H9 (cell line): ENCODE measurements at regions not wholly inside any gene's neighbourhood (a gene's known extent, or its start where the extent isn't known, plus 50 kb on each side); places are given as distances from the start of the nearest gene placed in this dataset.

Experiments
- DNase-seq: peaks from one replicate; pipeline ENCODE4 v3.0.0-alpha.2; 2017
- H2AFZ ChIP-seq: one replicate; pipeline ENCODE4 v1.6.1; 2013; ENCODE audit warnings: mild to moderate bottlenecking, low read length, control low read depth, moderate library complexity
- H2AK5ac ChIP-seq: 2 replicates; pipeline ENCODE4 v1.6.1; 2013; ENCODE audit warnings: low read length, control low read depth, mixed read lengths; ENCODE audit not compliant: insufficient read length
- H2BK120ac ChIP-seq: one replicate; pipeline ENCODE4 v1.6.1; 2013; ENCODE audit warnings: low read depth, mild to moderate bottlenecking, low read length, control low read depth, inconsistent platforms; ENCODE audit not compliant: poor library complexity, severe bottlenecking
- H2BK12ac ChIP-seq: 2 replicates; pipeline ENCODE4 v1.6.1; 2013; ENCODE audit warnings: low read length, control low read depth, mixed read lengths, low read depth; ENCODE audit not compliant: insufficient read length
- H2BK15ac ChIP-seq: 2 replicates; pipeline ENCODE4 v1.6.1; 2013; ENCODE audit warnings: low read depth, low read length, control low read depth
- H2BK20ac ChIP-seq: one replicate; pipeline ENCODE4 v1.6.1; 2013; ENCODE audit warnings: low read depth, mild to moderate bottlenecking, low read length, control low read depth, inconsistent platforms; ENCODE audit not compliant: poor library complexity, severe bottlenecking
- H2BK5ac ChIP-seq: 2 replicates; pipeline ENCODE4 v1.6.1; 2013; ENCODE audit warnings: low read length, control low read depth, mixed read lengths; ENCODE audit not compliant: insufficient read length
- H3K14ac ChIP-seq: 2 replicates; pipeline ENCODE4 v1.6.1; 2013; ENCODE audit warnings: low read length, control low read depth; ENCODE audit not compliant: insufficient read depth
- H3K18ac ChIP-seq: 2 replicates; pipeline ENCODE4 v1.6.1; 2013; ENCODE audit warnings: low read depth, mild to moderate bottlenecking, mixed read lengths, low read length, control low read depth; ENCODE audit not compliant: insufficient read length
- H3K23ac ChIP-seq: 2 replicates; pipeline ENCODE4 v1.6.1; 2013; ENCODE audit warnings: low read length, control low read depth, mixed read lengths, low read depth; ENCODE audit not compliant: insufficient read length
- H3K23me2 ChIP-seq: 2 replicates; pipeline ENCODE4 v1.6.1; 2013; ENCODE audit warnings: low read depth, mild to moderate bottlenecking, mixed read lengths, low read length, control low read depth; ENCODE audit not compliant: insufficient read length, poor library complexity, severe bottlenecking
- H3K27ac ChIP-seq: 2 replicates; pipeline ENCODE4 v1.5.1; 2013; ENCODE audit warnings: low read length, control low read depth, mixed read lengths, low read depth; ENCODE audit not compliant: insufficient read length
- H3K27me3 ChIP-seq: 2 replicates; pipeline ENCODE4 v1.6.1; 2013; ENCODE audit warnings: low read length, control low read depth, inconsistent platforms; ENCODE audit not compliant: insufficient read depth
- H3K4ac ChIP-seq: 2 replicates; pipeline ENCODE4 v1.6.1; 2013; ENCODE audit warnings: low read depth, mild to moderate bottlenecking, control low read depth, inconsistent platforms, low read length, moderate library complexity
- H3K4me1 ChIP-seq: 2 replicates; pipeline ENCODE4 v1.6.1; 2013; ENCODE audit warnings: low read length, control low read depth, inconsistent platforms; ENCODE audit not compliant: insufficient read depth
- H3K4me2 ChIP-seq: 2 replicates; pipeline ENCODE4 v1.6.1; 2013; ENCODE audit warnings: low read length, control low read depth, mixed read lengths; ENCODE audit not compliant: insufficient read length, insufficient read depth
- H3K56ac ChIP-seq: 2 replicates; pipeline ENCODE4 v1.6.1; 2013; ENCODE audit warnings: low read depth, mild to moderate bottlenecking, mixed read lengths, low read length, control low read depth; ENCODE audit not compliant: insufficient read length
- H3K79me1 ChIP-seq: 2 replicates; pipeline ENCODE4 v1.6.1; 2013; ENCODE audit warnings: low read depth, mild to moderate bottlenecking, moderate library complexity, low read length, control low read depth, inconsistent platforms; ENCODE audit not compliant: insufficient read depth, poor library complexity, severe bottlenecking
- H3K79me2 ChIP-seq: 2 replicates; pipeline ENCODE4 v1.6.1; 2013; ENCODE audit warnings: low read length, control low read depth, inconsistent platforms; ENCODE audit not compliant: insufficient read depth
- H3K9ac ChIP-seq: 2 replicates; pipeline ENCODE4 v1.6.1; 2013; ENCODE audit warnings: low read length, control low read depth, mixed read lengths; ENCODE audit not compliant: insufficient read length; ENCODE audit errors: extremely low read depth
- H3K9me3 ChIP-seq: one replicate; pipeline ENCODE4 v1.6.1; 2013; ENCODE audit warnings: low read depth, low read length, inconsistent platforms; ENCODE audit not compliant: control insufficient read depth
- H3T11ph ChIP-seq: one replicate; pipeline ENCODE4 v1.6.1; 2013; ENCODE audit warnings: mild to moderate bottlenecking, low read length, control low read depth, inconsistent platforms
- H4K20me1 ChIP-seq: one replicate; pipeline ENCODE4 v1.6.1; 2013; ENCODE audit not compliant: control insufficient read depth, insufficient read length, insufficient read depth
- H4K5ac ChIP-seq: 2 replicates; pipeline ENCODE4 v1.6.1; 2013; ENCODE audit warnings: low read depth, mild to moderate bottlenecking, mixed read lengths, low read length, control low read depth; ENCODE audit not compliant: insufficient read length
- H4K8ac ChIP-seq: replicated peaks from 2 replicates; pipeline ENCODE4 v1.6.1; 2013; ENCODE audit warnings: low read length, control low read depth, mixed read lengths, low read depth; ENCODE audit not compliant: insufficient read length
- H4K91ac ChIP-seq: 2 replicates; pipeline ENCODE4 v1.6.1; 2013; ENCODE audit warnings: low read depth, mild to moderate bottlenecking, moderate library complexity, mixed read lengths, low read length, control low read depth; ENCODE audit not compliant: insufficient read length
- H3K27ac Mint-ChIP-seq, 3 experiments: 2 replicates in 2 of 3; 3 replicates in 1 of 3; pipeline ENCODE4 v1.8.0; 2020 to 2021; ENCODE audit warnings: mixed read lengths in 3 of 3, mild to moderate bottlenecking in 1 of 3, moderate library complexity in 1 of 3
- H3K27me3 Mint-ChIP-seq: 2 replicates; pipeline ENCODE4 v1.8.0; 2021; ENCODE audit warnings: low read depth, mild to moderate bottlenecking, moderate library complexity, mixed read lengths
- H3K36me3 Mint-ChIP-seq, 3 experiments: 2 replicates in 2 of 3; 3 replicates in 1 of 3; pipeline ENCODE4 v1.8.0; 2020 to 2021; ENCODE audit warnings: low read depth in 3 of 3, mixed read lengths in 3 of 3; ENCODE audit not compliant: insufficient read depth in 1 of 3
- H3K4me1 Mint-ChIP-seq, 2 experiments: 2 replicates each; pipeline ENCODE4 v1.8.0; 2020; ENCODE audit warnings: mixed read lengths in 2 of 2
- H3K4me3 Mint-ChIP-seq, 2 experiments: 2 replicates in 1 of 2; 3 replicates in 1 of 2; pipeline ENCODE4 v1.8.0; 2020 to 2021; ENCODE audit warnings: mild to moderate bottlenecking in 2 of 2, mixed read lengths in 2 of 2, moderate library complexity in 1 of 2
- H3K9me3 Mint-ChIP-seq, 2 experiments: 2 replicates in 1 of 2; 3 replicates in 1 of 2; pipeline ENCODE4 v1.8.0; 2020; ENCODE audit warnings: mild to moderate bottlenecking in 2 of 2, mixed read lengths in 2 of 2, moderate library complexity in 1 of 2
- WGBS: extraction: QIAGEN DNeasy Blood & Tissue Kit; methylation state at CpG from one replicate; pipeline ENCODE4 v1.1.7; 2013; ENCODE audit warnings: missing lambda C conversion rate, low lambda C conversion rate, mixed read lengths; ENCODE audit not compliant: insufficient read length; ENCODE audit errors: extremely low coverage; 5-methylcytosine and 5-hydroxymethylcytosine counted together
- TF ChIP-seq, protein P1 (sequence below): fragments of 200-600 bp; sonication (generic); conservative IDR thresholded peaks from 3 replicates; pipeline ENCODE4 v1.8.0; 2021; ENCODE audit warnings: antibody characterized with exemption, mild to moderate bottlenecking

DNA sequence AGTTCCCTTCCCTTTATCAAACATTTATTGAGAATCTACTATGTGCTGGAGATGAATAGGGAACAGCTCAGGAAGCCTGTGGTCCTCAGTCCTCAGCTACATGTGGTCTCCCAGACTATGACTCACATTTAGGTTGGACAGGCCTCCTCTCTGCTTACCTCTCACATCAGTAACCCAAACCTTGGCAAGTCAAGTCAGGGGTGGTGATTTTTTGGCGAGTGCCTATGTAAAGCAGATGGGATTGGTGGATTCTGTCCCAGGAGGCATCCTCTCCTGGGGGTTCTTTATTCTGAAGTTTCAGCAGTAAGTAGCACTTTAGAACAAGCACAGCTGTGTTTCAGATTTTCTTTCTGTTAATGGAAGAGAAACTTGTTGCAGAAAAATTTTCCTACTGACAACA is 241.3 kb downstream of the PRDM2 start:
- Histone ChIP-seq H3K56ac (no peak overlapping the region), H4K5ac (no peak overlapping the region), H3K79me2 (no peaks in the 10 kb centered on the region), H3K9ac (no peak overlapping the region), H2BK15ac (no peak overlapping the region), H4K91ac (no peak overlapping the region), H3T11ph (no peak overlapping the region), H4K20me1 (no peaks in the 10 kb centered on the region), H3K27me3 (no peaks in the 10 kb centered on the region), H3K9me3 (no peaks in the 10 kb centered on the region), H3K23me2 (no peaks in the 10 kb centered on the region), H3K4ac (no peak overlapping the region), H4K8ac (no peak overlapping the region), H2BK12ac (no peak overlapping the region), H3K27ac (no peak overlapping the region), H2AFZ (no peak overlapping the region), H2BK5ac (no peak overlapping the region), H3K14ac (no peak overlapping the region), H3K4me2 (no peak overlapping the region), H2BK20ac (no peak overlapping the region), H2BK120ac (no peak overlapping the region), H3K18ac (no peak overlapping the region), H3K23ac (no peak overlapping the region), H2AK5ac (no peak overlapping the region), H3K4me1 (no peaks in the 10 kb centered on the region; the same call in 1 of the 2 replicates), H3K79me1 (no peaks in the 10 kb centered on the region)
- peaks cover 0 to 4% of the 10 kb centered on the region in 2 experiments; a peak in 1 of 4 replicates for H3K4me1 Mint-ChIP-seq
- peaks cover 0 to 16% (median 4%) of the 10 kb centered on the region in 3 experiments; a peak in 5 of 7 replicates for H3K36me3 Mint-ChIP-seq
- TF ChIP-seq, protein P1, sequence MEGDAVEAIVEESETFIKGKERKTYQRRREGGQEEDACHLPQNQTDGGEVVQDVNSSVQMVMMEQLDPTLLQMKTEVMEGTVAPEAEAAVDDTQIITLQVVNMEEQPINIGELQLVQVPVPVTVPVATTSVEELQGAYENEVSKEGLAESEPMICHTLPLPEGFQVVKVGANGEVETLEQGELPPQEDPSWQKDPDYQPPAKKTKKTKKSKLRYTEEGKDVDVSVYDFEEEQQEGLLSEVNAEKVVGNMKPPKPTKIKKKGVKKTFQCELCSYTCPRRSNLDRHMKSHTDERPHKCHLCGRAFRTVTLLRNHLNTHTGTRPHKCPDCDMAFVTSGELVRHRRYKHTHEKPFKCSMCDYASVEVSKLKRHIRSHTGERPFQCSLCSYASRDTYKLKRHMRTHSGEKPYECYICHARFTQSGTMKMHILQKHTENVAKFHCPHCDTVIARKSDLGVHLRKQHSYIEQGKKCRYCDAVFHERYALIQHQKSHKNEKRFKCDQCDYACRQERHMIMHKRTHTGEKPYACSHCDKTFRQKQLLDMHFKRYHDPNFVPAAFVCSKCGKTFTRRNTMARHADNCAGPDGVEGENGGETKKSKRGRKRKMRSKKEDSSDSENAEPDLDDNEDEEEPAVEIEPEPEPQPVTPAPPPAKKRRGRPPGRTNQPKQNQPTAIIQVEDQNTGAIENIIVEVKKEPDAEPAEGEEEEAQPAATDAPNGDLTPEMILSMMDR, result no peak
- no peak for DNase-seq
- H3K27me3 Mint-ChIP-seq, result 0 out of 2 replicates have a peak, but pooled peaks cover 2% of the 10 kb centered on the region
- H3K27ac Mint-ChIP-seq, result no peak overlapping the region
- no CpG with 5 or more reads among the region's 1 CpG for WGBS
- peaks cover 20 to 24% of the 10 kb centered on the region in 2 experiments for H3K9me3 Mint-ChIP-seq
- no peak overlapping the region for H3K4me3 Mint-ChIP-seq
